Tibial nerve (tissue), 4 donors: ENCODE measurements at regions not wholly inside any gene's neighbourhood (a gene's known extent, or its start where the extent isn't known, plus 50 kb on each side); places are given as distances from the start of the nearest gene placed in this dataset.

Source experiments
- DNase-seq, 2 donors: peaks; one replicate each; pipeline ENCODE4 v3.0.0-alpha.2; 2019; ENCODE audit warnings: low spot score in 2 of 2
- H3K27ac ChIP-seq, 4 donors: fragments of 200-600 bp; sonication (generic) in 3 of 4; one replicate each; pipeline ENCODE4 v1.5.1; 2017 to 2019; ENCODE audit warnings: mild to moderate bottlenecking in 1 of 4
- H3K27me3 ChIP-seq, 2 donors: fragments of 200-600 bp; sonication (generic) in 1 of 2; one replicate each; pipeline versions ENCODE4 v1.5.1 to v1.6.0; 2017 to 2019
- H3K36me3 ChIP-seq, 3 donors: fragments of 200-600 bp; sonication (generic); one replicate each; pipeline ENCODE4 v1.5.1; 2018 to 2019
- H3K4me1 ChIP-seq, 4 donors: fragments of 200-600 bp; sonication (generic) in 3 of 4; one replicate each; pipeline ENCODE4 v1.5.1; 2017 to 2019
- H3K4me3 ChIP-seq, 4 donors: fragments of 200-600 bp; sonication (generic) in 3 of 4; one replicate each; pipeline ENCODE4 v1.5.1; 2017 to 2019; ENCODE audit warnings: mild to moderate bottlenecking in 1 of 4, moderate library complexity in 1 of 4
- H3K9me3 ChIP-seq, 4 donors: fragments of 200-600 bp; sonication (generic) in 3 of 4; one replicate each; pipeline ENCODE4 v1.5.1; 2017 to 2019
- CTCF ChIP-seq, 5 experiments: fragments of 200-600 bp in 3 of 5; fragments of 450-650 bp in 2 of 5; sonication (generic) in 3 of 5; IDR thresholded peaks; one replicate each; pipeline ENCODE4 v1.5.1; 2016 to 2019; ENCODE audit warnings: antibody characterized with exemption in 5 of 5, mild to moderate bottlenecking in 3 of 5, moderate library complexity in 2 of 5
- EP300 ChIP-seq, 2 donors: sonication (generic); formaldehyde crosslinking; IDR thresholded peaks; one replicate each; pipeline ENCODE4 v1.6.1; 2017; ENCODE audit warnings: antibody characterized with exemption in 2 of 2, mild to moderate bottlenecking in 1 of 2
- POLR2A ChIP-seq, 2 donors: fragments of 450-650 bp; IDR thresholded peaks; one replicate each; pipeline ENCODE4 v1.6.1; 2017; ENCODE audit warnings: antibody characterized with exemption in 2 of 2, mild to moderate bottlenecking in 2 of 2, moderate library complexity in 2 of 2
- WGBS, 2 donors: methylation state at CpG; one replicate each; pipeline ENCODE4 v1.1.5; 2018; 5-methylcytosine and 5-hydroxymethylcytosine counted together

GRCh38 chr1:101435831-101436511, 199.2 kb downstream of the S1PR1 start:
- Histone ChIP-seq H3K27me3 (no peaks in the 10 kb centered on the region), H3K4me1 (no peaks in the 10 kb centered on the region), H3K27ac (no peak overlapping the region), H3K4me3 (no peak overlapping the region), H3K36me3 (no peaks in the 10 kb centered on the region), H3K9me3 (no peaks in the 10 kb centered on the region)
- TF ChIP-seq CTCF (IDR thresholded peaks at IDR 0.05): no peak
- TF ChIP-seq EP300 (IDR thresholded peaks at IDR 0.05): no peak
- no peak for TF ChIP-seq POLR2A (IDR thresholded peaks at IDR 0.05)
- 79 to 82% methylated on average over 4 of the region's 4 CpGs for WGBS, 2 donors
- no peak for DNase-seq

GRCh38 chr1:101437800-101438199, 201.0 kb downstream of the S1PR1 start:
- 55 to 58% methylated on average over 1 of the region's 1 CpG for WGBS, 2 donors
- TF ChIP-seq CTCF (IDR thresholded peaks at IDR 0.05) (no peak), POLR2A (IDR thresholded peaks at IDR 0.05) (no peak), EP300 (IDR thresholded peaks at IDR 0.05) (no peak)
- no peaks in the 10 kb centered on the region for H3K9me3 ChIP-seq
- no peak overlapping the region for H3K4me3 ChIP-seq
- no peak for DNase-seq
- no peaks in the 10 kb centered on the region for H3K27me3 ChIP-seq
- no peaks in the 10 kb centered on the region for H3K36me3 ChIP-seq
- no peaks in the 10 kb centered on the region for H3K4me1 ChIP-seq
- H3K27ac ChIP-seq: no peak overlapping the region

DNA sequence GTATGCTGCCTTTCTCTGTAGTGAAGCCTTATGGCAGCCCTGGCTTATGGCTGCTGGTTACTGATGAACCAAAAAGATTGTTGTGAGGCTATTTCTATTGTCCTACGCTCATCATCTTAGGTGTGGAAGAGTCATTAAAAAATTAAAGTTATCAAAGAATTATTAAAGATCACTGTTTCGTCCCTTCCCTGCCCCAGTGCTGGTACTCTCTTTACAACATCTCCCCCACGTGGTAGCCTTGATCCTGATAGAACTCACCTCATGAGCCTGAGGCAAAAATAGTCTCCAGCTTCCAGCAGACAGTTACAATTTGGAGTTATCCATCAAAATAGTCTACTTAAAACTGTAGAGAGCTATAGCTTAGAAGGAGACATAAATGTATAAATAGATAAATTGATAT, 201.5 kb downstream of the S1PR1 start:
- 51 to 55% methylated on average over 3 of the region's 3 CpGs for WGBS, 2 donors
- Histone ChIP-seq H3K9me3 (no peaks in the 10 kb centered on the region), H3K27me3 (no peaks in the 10 kb centered on the region), H3K4me1 (no peaks in the 10 kb centered on the region), H3K4me3 (no peak overlapping the region), H3K27ac (no peak overlapping the region), H3K36me3 (no peaks in the 10 kb centered on the region)
- TF ChIP-seq CTCF (IDR thresholded peaks at IDR 0.05) (no peak), POLR2A (IDR thresholded peaks at IDR 0.05) (no peak), EP300 (IDR thresholded peaks at IDR 0.05) (no peak)
- no peak for DNase-seq

GRCh38 chr1:101440485-101440884, 203.7 kb downstream of the S1PR1 start:
- Histone ChIP-seq H3K4me3 (no peak overlapping the region), H3K27me3 (no peaks in the 10 kb centered on the region), H3K27ac (no peak overlapping the region), H3K4me1 (no peaks in the 10 kb centered on the region), H3K36me3 (no peaks in the 10 kb centered on the region), H3K9me3 (no peaks in the 10 kb centered on the region)
- 66 to 80% methylated on average over 5 of the region's 5 CpGs for WGBS, 2 donors
- TF ChIP-seq EP300 (IDR thresholded peaks at IDR 0.05) (no peak), CTCF (IDR thresholded peaks at IDR 0.05) (no peak), POLR2A (IDR thresholded peaks at IDR 0.05) (no peak)
- DNase-seq: no peak

DNA sequence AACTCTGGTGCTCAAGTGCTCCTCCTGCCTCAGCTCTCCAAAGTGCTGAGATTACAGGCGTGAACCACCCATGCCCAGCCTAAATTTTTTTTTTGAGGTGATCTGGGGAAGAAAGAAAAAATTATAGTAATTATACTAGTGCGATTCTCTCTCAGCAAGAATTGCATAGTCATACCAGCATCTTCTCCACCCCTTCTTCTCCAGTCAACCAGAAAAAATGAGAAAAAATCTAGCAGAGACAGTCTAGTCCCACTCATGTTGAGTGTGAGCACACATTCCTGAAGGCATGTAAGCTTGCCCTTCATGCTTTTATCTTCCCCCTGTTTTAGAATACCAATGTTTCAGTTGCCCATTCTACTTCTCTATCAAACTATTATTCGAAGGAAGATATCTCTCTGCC, 207.6 kb downstream of the S1PR1 start:
- WGBS, 2 donors: 86 to 90% methylated on average over 3 of the region's 3 CpGs
- Histone ChIP-seq H3K4me3 (no peak overlapping the region), H3K36me3 (no peaks in the 10 kb centered on the region), H3K4me1 (no peaks in the 10 kb centered on the region), H3K9me3 (no peaks in the 10 kb centered on the region), H3K27me3 (no peaks in the 10 kb centered on the region), H3K27ac (no peak overlapping the region)
- TF ChIP-seq POLR2A (IDR thresholded peaks at IDR 0.05): no peak
- no peak for TF ChIP-seq EP300 (IDR thresholded peaks at IDR 0.05)
- TF ChIP-seq CTCF (IDR thresholded peaks at IDR 0.05): no peak
- no peak for DNase-seq
